ENCODE measurements at regions not wholly inside any gene's neighbourhood (a gene's known extent, or its start where the extent isn't known, plus 50 kb on each side); places are given as distances from the start of the nearest gene placed in this dataset.

GRCh38 chr1:228842094-228842775 is 107.0 kb downstream of the RHOU start (continued):
- TF ChIP-seq, protein P1, sequence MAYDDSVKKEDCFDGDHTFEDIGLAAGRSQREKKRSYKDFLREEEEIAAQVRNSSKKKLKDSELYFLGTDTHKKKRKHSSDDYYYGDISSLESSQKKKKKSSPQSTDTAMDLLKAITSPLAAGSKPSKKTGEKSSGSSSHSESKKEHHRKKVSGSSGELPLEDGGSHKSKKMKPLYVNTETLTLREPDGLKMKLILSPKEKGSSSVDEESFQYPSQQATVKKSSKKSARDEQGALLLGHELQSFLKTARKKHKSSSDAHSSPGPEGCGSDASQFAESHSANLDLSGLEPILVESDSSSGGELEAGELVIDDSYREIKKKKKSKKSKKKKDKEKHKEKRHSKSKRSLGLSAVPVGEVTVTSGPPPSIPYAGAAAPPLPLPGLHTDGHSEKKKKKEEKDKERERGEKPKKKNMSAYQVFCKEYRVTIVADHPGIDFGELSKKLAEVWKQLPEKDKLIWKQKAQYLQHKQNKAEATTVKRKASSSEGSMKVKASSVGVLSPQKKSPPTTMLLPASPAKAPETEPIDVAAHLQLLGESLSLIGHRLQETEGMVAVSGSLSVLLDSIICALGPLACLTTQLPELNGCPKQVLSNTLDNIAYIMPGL (CRISPR knock-in tag; IDR thresholded peaks at IDR 0.05; ENCODE audit: borderline replicate concordance in 1 of 2, low read depth in 1 of 2), result no peak
- TF ChIP-seq PRDM10 (CRISPR knock-in tag; IDR thresholded peaks at IDR 0.05; ENCODE audit: low read depth) (peak; percentile 57; the same call in 1 of the 2 replicates), CEBPG (CRISPR knock-in tag; IDR thresholded peaks at IDR 0.05) (no peak), ETV5 (CRISPR knock-in tag; IDR thresholded peaks at IDR 0.05; ENCODE audit: borderline replicate concordance) (no peak; the same call in 1 of the 2 replicates), XBP1 (CRISPR knock-in tag; IDR thresholded peaks at IDR 0.05) (no peak), HMG20A (CRISPR knock-in tag; IDR thresholded peaks at IDR 0.05; ENCODE audit: borderline replicate concordance) (peak; percentile 16; the same call in 1 of the 2 replicates), ONECUT2 (CRISPR knock-in tag; IDR thresholded peaks at IDR 0.05) (no peak), ZFP36L1 (CRISPR knock-in tag; IDR thresholded peaks at IDR 0.05) (no peak), E2F2 (CRISPR knock-in tag; IDR thresholded peaks at IDR 0.05; ENCODE audit: borderline replicate concordance) (no peak), CREB1 (IDR thresholded peaks at IDR 0.05) (peak; percentile 80), CREB1 (CRISPR knock-in tag; IDR thresholded peaks at IDR 0.05) (peak; percentile 60), CCAR2 (optimal IDR thresholded peaks at IDR 0.05; ENCODE audit: low read depth, low read length) (no peak), SSRP1 (CRISPR knock-in tag; IDR thresholded peaks at IDR 0.05) (no peak), SOX6 (IDR thresholded peaks at IDR 0.05) (no peak), SOX6 (CRISPR knock-in tag; IDR thresholded peaks at IDR 0.05) (peak; percentile 31; the same call in 1 of the 2 replicates), ZNF570 (CRISPR knock-in tag; IDR thresholded peaks at IDR 0.05; ENCODE audit: borderline replicate concordance) (no peak), ZFP62 (CRISPR knock-in tag; IDR thresholded peaks at IDR 0.05) (no peak), GATAD2A (CRISPR knock-in tag; IDR thresholded peaks at IDR 0.05) (peak; percentile 55), DPF2 (CRISPR knock-in tag; IDR thresholded peaks at IDR 0.05; ENCODE audit: borderline replicate concordance, low read depth) (no peak), CHD4 (IDR thresholded peaks at IDR 0.05; ENCODE audit: borderline replicate concordance, low read length) (no peak), HDAC2 (CRISPR knock-in tag; IDR thresholded peaks at IDR 0.05) (no peak)
- TF ChIP-seq, protein P2, sequence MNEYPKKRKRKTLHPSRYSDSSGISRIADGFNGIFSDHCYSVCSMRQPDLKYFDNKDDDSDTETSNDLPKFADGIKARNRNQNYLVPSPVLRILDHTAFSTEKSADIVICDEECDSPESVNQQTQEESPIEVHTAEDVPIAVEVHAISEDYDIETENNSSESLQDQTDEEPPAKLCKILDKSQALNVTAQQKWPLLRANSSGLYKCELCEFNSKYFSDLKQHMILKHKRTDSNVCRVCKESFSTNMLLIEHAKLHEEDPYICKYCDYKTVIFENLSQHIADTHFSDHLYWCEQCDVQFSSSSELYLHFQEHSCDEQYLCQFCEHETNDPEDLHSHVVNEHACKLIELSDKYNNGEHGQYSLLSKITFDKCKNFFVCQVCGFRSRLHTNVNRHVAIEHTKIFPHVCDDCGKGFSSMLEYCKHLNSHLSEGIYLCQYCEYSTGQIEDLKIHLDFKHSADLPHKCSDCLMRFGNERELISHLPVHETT (CRISPR knock-in tag; conservative IDR thresholded peaks at IDR 0.05), result no peak
- TF ChIP-seq, protein P3, sequence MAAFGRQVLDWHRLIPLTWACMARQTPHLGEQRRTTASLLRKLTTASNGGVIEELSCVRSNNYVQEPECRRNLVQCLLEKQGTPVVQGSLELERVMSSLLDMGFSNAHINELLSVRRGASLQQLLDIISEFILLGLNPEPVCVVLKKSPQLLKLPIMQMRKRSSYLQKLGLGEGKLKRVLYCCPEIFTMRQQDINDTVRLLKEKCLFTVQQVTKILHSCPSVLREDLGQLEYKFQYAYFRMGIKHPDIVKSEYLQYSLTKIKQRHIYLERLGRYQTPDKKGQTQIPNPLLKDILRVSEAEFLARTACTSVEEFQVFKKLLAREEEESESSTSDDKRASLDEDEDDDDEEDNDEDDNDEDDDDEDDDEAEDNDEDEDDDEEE (CRISPR knock-in tag; IDR thresholded peaks at IDR 0.05), result no peak

Measured in HepG2 (cell line).